Activated CD8-positive, alpha-beta T cell treated with anti-CD3 and anti-CD28 coated beads, Interleukin-2, amount 10 ng/mL, durations not matched to agents 7 days and 5 days (primary cell): ENCODE measurements at regions not wholly inside any gene's neighbourhood (a gene's known extent, or its start where the extent isn't known, plus 50 kb on each side); places are given as distances from the start of the nearest gene placed in this dataset.

Experiments used
- ATAC-seq: fragments of 150-1000 bp; cut with Tn5 transposase; one replicate; pipeline ENCODE4 v1.10.0; 2021; ENCODE audit warnings: moderate library complexity
- CTCF ChIA-PET: fragments of 350-600 bp; sonication (Branson Sonifier 250); formaldehyde crosslinking; loops from one replicate; lab custom pipeline; 2021; ENCODE audit warnings: antibody characterized with exemption; lab: Charles Lee
- POLR2A ChIA-PET: fragments of 350-600 bp; sonication (Branson Sonifier 250); formaldehyde crosslinking; loops from one replicate; lab custom pipeline; 2021; ENCODE audit warnings: antibody characterized with exemption; lab: Charles Lee
- DNase-seq: peaks from one replicate; pipeline ENCODE4 v3.0.0-alpha.2; 2020
- H3K27ac Mint-ChIP-seq: one replicate; pipeline ENCODE4 v1.8.0; 2021; ENCODE audit warnings: mild to moderate bottlenecking, mixed read lengths
- H3K27me3 Mint-ChIP-seq: one replicate; pipeline ENCODE4 v1.8.0; 2021; ENCODE audit warnings: low read depth, mixed read lengths
- H3K36me3 Mint-ChIP-seq: one replicate; pipeline ENCODE4 v1.8.0; 2021; ENCODE audit warnings: low read depth, mixed read lengths
- H3K4me1 Mint-ChIP-seq: one replicate; pipeline ENCODE4 v1.8.0; 2021; ENCODE audit warnings: low read depth, mixed read lengths
- H3K4me3 Mint-ChIP-seq: one replicate; pipeline ENCODE4 v1.8.0; 2021; ENCODE audit warnings: mild to moderate bottlenecking, mixed read lengths
- H3K9me3 Mint-ChIP-seq: one replicate; pipeline ENCODE4 v1.8.0; 2022; ENCODE audit warnings: mixed read lengths; ENCODE audit not compliant: insufficient read depth

DNA sequence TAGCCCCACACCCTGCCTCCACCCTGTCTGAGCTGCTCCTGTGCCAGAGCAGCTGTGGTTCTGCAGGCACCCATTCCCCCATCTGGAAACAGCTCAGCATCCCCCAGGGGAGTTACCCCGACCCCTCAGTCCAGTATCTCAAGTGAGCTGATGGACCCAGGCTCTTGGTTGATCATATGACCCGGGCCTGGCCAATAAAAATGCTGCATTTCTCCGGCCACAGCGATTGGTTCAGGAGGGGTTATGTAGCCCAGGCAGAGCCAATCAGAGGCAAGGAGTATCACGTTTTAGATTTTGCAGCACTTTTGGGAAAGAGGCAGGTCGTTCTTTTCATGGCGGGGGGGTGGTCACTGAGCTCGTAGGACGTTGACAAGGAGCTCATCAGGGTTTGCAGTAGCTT is 120.8 kb downstream of the TPRA1 start:
- POLR2A ChIA-PET, result interaction anchor here (0.6 kb wide), 1 partner anchor 12 kb away, joined by 3 read pairs; no protein-coding TSS in a partner anchor
- ATAC-seq (no peak), DNase-seq (no peak)
- no peak overlapping the region for H3K27ac Mint-ChIP-seq
- H3K27me3 Mint-ChIP-seq, result peaks cover 10% of the 10 kb centered on the region
- no peaks in the 10 kb centered on the region for H3K36me3 Mint-ChIP-seq
- H3K4me3 Mint-ChIP-seq, result no peak overlapping the region
- H3K4me1 Mint-ChIP-seq, result no peaks in the 10 kb centered on the region
- CTCF ChIA-PET, result no interaction called here
- no peaks in the 10 kb centered on the region for H3K9me3 Mint-ChIP-seq

DNA sequence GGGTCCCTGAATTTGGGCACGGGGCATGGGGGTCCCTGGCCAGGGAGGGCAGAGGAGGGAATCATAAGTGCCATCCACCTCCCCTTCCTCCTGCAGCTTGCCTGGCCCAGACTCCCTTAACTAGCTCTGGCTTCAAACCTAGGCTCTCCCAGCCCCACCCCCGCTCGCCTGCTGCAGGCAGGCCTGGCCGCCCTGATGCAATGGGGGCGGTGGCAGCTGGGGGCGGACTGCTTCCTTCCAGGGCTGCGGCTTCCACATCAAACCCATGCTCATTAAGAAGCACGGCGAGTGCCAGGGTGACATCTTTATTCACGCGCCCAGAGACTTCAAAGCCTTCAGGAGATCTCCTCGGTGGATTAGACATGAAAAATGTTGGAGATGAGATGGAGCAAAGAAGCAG is 123.1 kb downstream of the TPRA1 start:
- ATAC-seq, result no peak

DNA sequence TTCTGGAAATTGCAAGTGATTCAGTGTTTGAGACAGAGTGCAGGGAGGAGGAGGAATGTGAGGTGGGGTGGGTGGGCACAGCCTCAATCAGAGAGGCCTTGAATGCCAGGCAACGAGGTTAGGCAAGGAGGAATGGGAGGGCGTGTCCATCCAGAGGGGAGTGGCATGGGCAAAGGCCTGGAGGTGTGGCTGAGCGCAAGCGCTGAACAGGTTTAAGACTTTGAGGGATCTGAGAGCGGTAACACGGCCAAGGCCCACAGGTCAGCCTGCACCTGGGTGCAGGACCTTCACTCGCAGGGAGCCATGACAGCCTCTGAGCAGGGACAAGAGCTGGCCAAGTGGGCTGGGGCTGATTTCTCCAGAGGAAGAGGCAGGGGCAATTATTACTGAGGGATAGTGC is 125.9 kb downstream of the TPRA1 start:
- Mint-ChIP-seq H3K9me3 (no peaks in the 10 kb centered on the region), H3K27me3 (peaks cover 4% of the 10 kb centered on the region), H3K27ac (no peak overlapping the region), H3K36me3 (no peaks in the 10 kb centered on the region), H3K4me1 (no peaks in the 10 kb centered on the region), H3K4me3 (no peak overlapping the region)
- DNase-seq (no peak), ATAC-seq (no peak)
- POLR2A ChIA-PET, result no interaction called here
- CTCF ChIA-PET, result no interaction called here

More for the DNA sequence above, 123.1 kb downstream of the TPRA1 start:
- no peaks in the 10 kb centered on the region for H3K36me3 Mint-ChIP-seq
- H3K27me3 Mint-ChIP-seq, result peaks cover 2% of the 10 kb centered on the region
- H3K4me3 Mint-ChIP-seq, result no peak overlapping the region
- peak; percentile 23 for DNase-seq
- no peak overlapping the region for H3K27ac Mint-ChIP-seq
- POLR2A ChIA-PET, result no interaction called here
- H3K9me3 Mint-ChIP-seq, result no peaks in the 10 kb centered on the region
- CTCF ChIA-PET, result no interaction called here
- no peaks in the 10 kb centered on the region for H3K4me1 Mint-ChIP-seq

DNA sequence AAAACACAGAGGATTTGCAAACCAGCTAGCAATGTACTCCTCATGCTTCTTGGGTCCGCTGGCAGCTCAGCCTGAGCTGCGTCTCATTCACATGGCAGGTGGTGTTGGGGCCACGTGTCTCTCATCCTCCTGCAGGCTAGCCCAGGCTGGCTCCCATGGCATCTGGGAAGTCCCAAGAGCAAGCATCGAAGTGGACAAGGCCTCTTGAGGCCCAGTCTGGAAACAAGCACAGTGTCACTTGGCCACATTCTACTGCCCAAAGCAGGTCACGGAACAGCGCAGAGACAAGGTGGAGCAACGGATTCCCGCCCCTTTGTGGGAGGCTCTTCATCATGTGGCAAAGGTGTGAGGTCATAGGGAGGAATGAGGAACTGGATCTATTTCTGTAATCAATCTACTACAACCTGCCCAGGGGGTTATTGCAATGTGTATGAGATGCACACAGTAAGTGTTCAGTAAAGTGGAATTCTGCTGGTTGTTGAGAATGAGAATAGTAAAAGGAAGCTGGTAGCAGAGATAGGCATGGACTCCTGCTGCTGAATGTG is 128.3 kb downstream of the TPRA1 start:
- no peaks in the 10 kb centered on the region for H3K9me3 Mint-ChIP-seq
- H3K27me3 Mint-ChIP-seq, result peaks cover 19% of the 10 kb centered on the region
- ChIA-PET POLR2A (no interaction called here), CTCF (no interaction called here)
- no peak for DNase-seq
- H3K36me3 Mint-ChIP-seq, result no peaks in the 10 kb centered on the region
- no peak overlapping the region for H3K27ac Mint-ChIP-seq
- ATAC-seq, result no peak
- no peaks in the 10 kb centered on the region for H3K4me1 Mint-ChIP-seq
- H3K4me3 Mint-ChIP-seq, result no peak overlapping the region

DNA sequence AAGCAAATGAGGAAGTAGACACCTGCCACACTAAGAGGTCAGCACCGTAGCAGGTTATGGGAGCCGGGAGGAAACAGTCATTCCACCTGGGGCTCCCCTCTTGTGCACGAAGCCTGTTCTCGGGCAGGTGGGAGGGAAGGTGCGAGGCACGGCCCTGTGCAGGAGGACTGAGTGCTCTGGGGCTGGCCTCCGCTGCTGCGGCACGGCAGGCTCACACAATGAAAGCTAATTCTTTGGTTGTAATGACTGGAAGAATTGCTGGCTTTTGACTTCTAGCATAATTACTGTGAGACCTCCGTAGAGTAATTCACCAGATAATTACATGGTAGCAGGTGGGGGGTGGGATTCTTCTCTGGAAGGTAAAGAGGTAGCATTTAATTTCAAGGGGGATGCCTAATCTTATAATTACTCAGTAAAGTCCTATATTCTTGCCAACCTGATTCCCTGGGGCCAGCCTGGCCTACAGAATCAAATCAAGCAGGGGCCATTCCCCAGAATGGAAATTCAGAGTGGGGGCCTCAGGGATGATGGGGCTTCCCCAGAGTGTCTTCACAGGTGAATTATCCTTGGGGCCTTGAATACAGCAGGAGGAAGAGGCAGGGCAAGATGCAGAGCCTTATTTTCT is 129.1 kb downstream of the TPRA1 start:
- DNase-seq, result no peak
- no peak for ATAC-seq
- CTCF ChIA-PET, result no interaction called here
- Mint-ChIP-seq H3K4me3 (no peak overlapping the region), H3K36me3 (no peaks in the 10 kb centered on the region), H3K4me1 (no peaks in the 10 kb centered on the region), H3K27ac (no peak overlapping the region), H3K9me3 (no peaks in the 10 kb centered on the region), H3K27me3 (peaks cover 26% of the 10 kb centered on the region)
- POLR2A ChIA-PET, result no interaction called here

DNA sequence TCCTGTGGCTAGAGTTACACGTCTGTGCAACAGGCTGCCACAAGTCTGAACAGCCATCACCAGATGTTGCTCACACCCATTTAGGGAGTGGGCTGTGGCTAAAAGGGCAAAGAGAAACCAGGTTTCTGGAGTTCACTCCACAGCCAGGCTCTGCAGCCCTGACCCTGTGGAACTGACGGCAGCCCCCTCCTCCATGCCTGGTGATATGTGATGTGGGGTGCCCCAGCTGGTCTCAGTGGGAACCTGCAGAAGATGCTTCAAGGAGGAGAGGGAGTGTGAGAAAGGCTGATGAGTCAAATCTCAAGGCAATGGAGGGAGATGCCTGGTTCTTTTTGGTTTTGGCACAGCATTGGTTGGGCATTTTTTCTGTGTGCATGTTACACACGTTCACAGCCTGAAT is 130.6 kb downstream of the TPRA1 start:
- DNase-seq (no peak), ATAC-seq (no peak)
- CTCF ChIA-PET, result no interaction called here
- peaks cover 36% of the 10 kb centered on the region for H3K27me3 Mint-ChIP-seq
- H3K36me3 Mint-ChIP-seq, result no peaks in the 10 kb centered on the region
- no peaks in the 10 kb centered on the region for H3K9me3 Mint-ChIP-seq
- H3K4me1 Mint-ChIP-seq, result peaks cover 4% of the 10 kb centered on the region
- H3K4me3 Mint-ChIP-seq, result no peak overlapping the region
- no peak overlapping the region for H3K27ac Mint-ChIP-seq
- POLR2A ChIA-PET, result no interaction called here

DNA sequence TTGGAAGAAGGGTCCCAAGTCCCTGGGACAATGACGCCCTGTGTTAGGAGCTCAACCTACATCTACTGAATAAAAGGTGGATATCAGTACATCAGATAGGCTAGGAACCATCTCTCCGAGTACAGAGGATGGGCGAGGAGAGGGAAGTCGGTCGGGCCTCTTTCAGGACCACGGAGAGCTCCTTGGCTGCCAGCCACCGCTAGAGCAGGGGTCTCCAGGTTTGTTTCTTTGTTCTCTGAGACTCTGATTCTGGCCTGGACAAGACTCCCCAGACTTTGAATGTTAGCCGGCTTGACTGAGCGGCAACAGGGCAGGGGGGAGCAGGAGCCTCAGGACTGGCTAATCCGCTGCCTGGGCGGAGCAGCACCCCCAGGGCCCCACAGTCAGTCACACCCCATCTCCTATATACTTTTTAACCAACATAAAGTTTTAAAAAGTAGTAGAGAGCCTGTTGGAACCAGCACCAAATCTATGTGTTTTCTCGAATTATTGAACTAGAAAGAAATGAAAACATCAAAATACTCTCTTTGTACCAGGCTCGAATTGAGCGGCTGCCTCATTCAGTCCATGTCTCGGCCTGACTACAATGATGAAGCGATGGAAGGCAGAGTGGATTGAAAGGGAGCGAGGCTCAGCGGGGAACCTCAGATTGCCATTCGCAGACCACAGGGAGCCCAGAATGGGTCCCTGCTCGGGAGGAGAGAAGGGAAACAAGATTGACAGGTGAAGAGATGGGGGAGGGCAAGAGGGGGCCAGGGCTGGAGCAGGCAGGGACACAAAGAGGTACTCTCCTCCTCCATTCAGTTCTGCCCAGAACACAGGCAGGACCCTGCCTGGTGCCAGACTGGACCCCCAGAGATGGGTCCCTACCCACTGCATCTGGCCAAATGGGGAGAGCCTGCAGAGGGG is 131.6 kb downstream of the TPRA1 start:
- Mint-ChIP-seq H3K36me3 (no peaks in the 10 kb centered on the region), H3K9me3 (no peaks in the 10 kb centered on the region), H3K27me3 (peaks cover 43% of the 10 kb centered on the region), H3K4me3 (no peak overlapping the region), H3K27ac (no peak overlapping the region), H3K4me1 (peaks cover 4% of the 10 kb centered on the region)
- CTCF ChIA-PET, result no interaction called here
- ATAC-seq, result no peak
- POLR2A ChIA-PET, result no interaction called here
- DNase-seq, result peak; percentile 55

DNA sequence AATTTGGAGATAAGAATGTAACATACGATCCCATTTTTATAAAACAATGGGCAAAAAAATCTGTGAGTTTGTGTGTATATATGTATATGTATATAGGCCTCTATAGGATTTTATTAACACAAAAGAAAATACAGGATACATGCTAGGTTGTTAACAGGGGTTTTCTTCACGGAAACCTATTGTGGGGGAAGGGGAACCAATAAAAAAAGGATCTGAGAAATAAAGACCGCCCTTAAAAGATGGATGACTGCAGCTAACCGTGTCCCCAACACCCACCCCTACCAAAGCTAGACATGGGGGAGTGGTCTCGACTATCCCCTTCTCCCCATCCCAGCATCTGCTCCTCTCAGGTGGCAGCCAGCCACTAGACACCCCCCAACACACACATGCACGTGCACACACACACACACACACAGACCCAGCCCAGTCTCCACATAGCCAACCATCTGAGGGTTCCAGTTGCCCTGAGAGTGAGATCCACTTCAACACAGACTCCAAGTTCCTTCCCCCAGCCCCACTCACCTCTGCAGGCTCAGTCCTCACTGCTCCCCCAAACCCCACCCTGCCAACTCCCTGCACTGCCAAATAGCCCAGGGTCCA is 132.9 kb downstream of the TPRA1 start:
- no peak overlapping the region for H3K4me3 Mint-ChIP-seq
- no peak for ATAC-seq

DNA sequence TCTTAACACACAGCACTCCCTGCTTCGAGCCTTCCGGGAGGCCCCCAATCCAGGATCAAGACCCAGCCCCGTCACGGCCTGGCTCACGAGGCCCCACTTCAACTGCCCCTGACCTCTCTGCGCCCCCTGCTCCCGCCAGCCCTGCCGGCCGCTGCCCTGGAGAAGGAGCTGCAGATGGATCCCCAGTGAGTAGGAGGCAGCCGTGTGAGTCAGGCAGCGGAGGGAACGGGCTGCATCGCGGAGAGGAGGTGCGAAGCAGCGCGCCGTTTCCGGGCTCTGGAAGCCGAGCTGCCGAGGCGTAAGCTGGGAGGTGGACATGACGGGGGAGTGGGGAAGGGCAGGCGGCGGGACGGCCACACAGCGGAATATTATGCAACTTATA is 133.4 kb downstream of the TPRA1 start:
- H3K4me1 Mint-ChIP-seq, result peaks cover 4% of the 10 kb centered on the region
- ChIA-PET POLR2A (no interaction called here), CTCF (no interaction called here)
- H3K9me3 Mint-ChIP-seq, result no peaks in the 10 kb centered on the region
- no peak overlapping the region for H3K27ac Mint-ChIP-seq
- ATAC-seq (no peak), DNase-seq (no peak)
- H3K4me3 Mint-ChIP-seq, result no peak overlapping the region
- H3K27me3 Mint-ChIP-seq, result peaks cover 46% of the 10 kb centered on the region
- no peaks in the 10 kb centered on the region for H3K36me3 Mint-ChIP-seq

More for the DNA sequence above, 132.9 kb downstream of the TPRA1 start:
- Mint-ChIP-seq H3K9me3 (no peaks in the 10 kb centered on the region), H3K36me3 (no peaks in the 10 kb centered on the region), H3K27ac (no peak overlapping the region), H3K27me3 (peaks cover 46% of the 10 kb centered on the region), H3K4me1 (peaks cover 4% of the 10 kb centered on the region)
- ChIA-PET POLR2A (no interaction called here), CTCF (no interaction called here)
- DNase-seq, result no peak

DNA sequence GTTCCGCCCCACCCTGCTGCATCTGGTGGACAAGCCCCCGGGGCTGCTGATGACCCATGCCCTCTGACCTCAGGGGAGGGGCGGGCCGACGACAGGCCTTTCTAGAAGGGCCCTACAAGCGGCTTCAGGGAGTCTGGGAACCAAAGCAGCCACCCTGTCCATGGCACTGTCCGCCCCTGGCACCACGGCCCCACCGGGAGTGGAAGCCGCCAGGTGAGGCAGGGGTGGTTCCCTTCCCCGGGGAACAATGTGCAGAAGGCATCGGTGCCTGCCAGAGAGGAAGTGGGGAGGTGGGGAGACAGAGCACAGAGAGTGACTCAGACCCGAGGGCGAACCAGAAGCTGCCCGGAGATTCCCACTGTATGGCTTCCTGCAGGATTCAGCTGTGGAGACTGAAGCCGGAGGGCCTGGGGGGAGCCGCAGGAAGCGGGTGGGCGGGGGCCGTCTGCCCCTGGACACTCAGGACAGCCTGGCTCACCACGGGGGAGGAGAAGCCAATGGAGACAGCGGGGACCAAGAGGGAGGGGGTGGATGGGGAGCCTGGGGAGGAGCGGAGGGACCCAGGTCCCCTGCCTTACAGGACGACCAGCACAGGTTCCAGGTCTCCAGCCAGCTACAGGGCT is 134.0 kb downstream of the TPRA1 start:
- DNase-seq (no peak), ATAC-seq (no peak)
- ChIA-PET CTCF (interaction anchor here (1.0 to 1.2 kb wide), 2 partner anchors 91 to 776 kb away, joined by 5 read pairs; no protein-coding TSS in a partner anchor), POLR2A (no interaction called here)
- Mint-ChIP-seq H3K4me1 (peaks cover 4% of the 10 kb centered on the region), H3K27ac (no peak overlapping the region), H3K36me3 (no peaks in the 10 kb centered on the region), H3K4me3 (no peak overlapping the region), H3K9me3 (no peaks in the 10 kb centered on the region), H3K27me3 (peaks cover 46% of the 10 kb centered on the region)

DNA sequence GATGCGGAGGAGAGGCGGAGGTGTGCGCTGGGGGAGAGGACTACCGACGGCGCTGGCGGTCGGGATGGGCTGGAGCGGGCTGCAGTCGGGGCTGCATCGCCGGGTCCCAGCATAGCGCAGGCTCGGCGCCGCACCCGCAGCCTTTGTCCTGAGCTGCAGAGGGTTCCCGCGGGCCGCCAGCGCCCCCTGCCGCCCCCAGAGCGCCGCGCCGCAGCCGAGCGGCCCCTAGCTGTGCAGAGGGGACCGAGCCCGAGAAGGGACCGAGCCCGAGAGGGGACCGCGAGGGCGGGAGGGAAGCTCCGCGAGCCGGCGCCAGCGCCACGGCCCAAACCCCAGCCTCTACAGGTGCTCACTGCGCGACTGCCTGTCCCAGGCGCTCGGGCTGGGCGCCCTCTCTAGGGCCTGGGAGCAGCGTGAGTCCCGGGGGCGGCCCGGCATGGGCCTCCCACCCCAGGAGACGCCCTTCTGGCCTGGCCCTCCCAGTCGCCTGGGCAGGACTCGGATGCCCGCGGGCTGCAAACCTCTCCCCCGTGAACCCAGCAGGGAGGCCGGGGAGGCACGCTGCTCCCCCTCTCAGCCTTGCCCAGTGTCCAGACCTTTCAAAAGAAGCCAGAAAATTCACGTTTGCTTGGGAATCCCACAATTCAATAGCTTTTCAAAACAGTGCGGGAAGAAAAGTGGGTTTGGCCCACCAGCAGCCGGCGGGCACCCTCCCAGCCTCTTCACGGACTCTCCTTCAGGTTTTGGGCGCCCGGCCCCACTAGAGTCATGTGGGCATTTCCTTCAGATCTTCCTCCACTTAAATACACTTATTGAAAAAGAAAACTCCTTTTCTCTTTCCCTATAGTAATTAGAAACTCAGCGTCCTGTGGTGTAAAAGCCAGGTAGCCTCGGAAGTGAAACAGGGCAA is 134.7 kb downstream of the TPRA1 start:
- POLR2A ChIA-PET, result no interaction called here
- no peak overlapping the region for H3K27ac Mint-ChIP-seq

More for the DNA sequence above, 134.7 kb downstream of the TPRA1 start:
- H3K27me3 Mint-ChIP-seq, result peaks cover 46% of the 10 kb centered on the region
- DNase-seq, result peak; percentile 59
- peak; percentile 94 for ATAC-seq
- H3K36me3 Mint-ChIP-seq, result no peaks in the 10 kb centered on the region
- H3K4me1 Mint-ChIP-seq, result peaks cover 4% of the 10 kb centered on the region
- CTCF ChIA-PET, result interaction anchor here (0.6 to 1.2 kb wide), 10 partner anchors 15 to 1002 kb away, joined by 3 to 5 read pairs (median 3); no protein-coding TSS in a partner anchor
- no peaks in the 10 kb centered on the region for H3K9me3 Mint-ChIP-seq
- H3K4me3 Mint-ChIP-seq, result no peak overlapping the region
